A549 (cell line): ENCODE measurements at regions not wholly inside any gene's neighbourhood (a gene's known extent, or its start where the extent isn't known, plus 50 kb on each side); places are given as distances from the start of the nearest gene placed in this dataset.
A peak's percentile ranks its signal among the peaks of the same experiment; 100 is the strongest.

Experiments
- ATAC-seq, 2 experiments: fragments of 200-7000 bp in 1 of 2; fragments of >200 bp in 1 of 2; cut with Nextera tagmentation in 1 of 2; cut with Tn5 transposase in 1 of 2; 3 replicates each; pipeline versions ENCODE4 v1.8.0 to v1.9.1; 2018 to 2020; ENCODE audit warnings: mild to moderate bottlenecking in 1 of 2, moderate library complexity in 1 of 2
- CTCF ChIA-PET: fragments of 300-600 bp; sonication (Branson Sonifier 250); formaldehyde crosslinking; extraction: SDS; loops from one replicate; lab custom pipeline; 2021; ENCODE audit warnings: antibody characterized with exemption, inconsistent platforms; lab: Yijun Ruan, JAX
- POLR2A ChIA-PET: fragments of 350-600 bp; formaldehyde crosslinking; extraction: SDS; loops from one replicate; lab custom pipeline; 2021; ENCODE audit warnings: antibody characterized with exemption, inconsistent platforms; lab: Yijun Ruan, JAX
- DNase-seq, 2 experiments: peaks; one replicate each; pipeline versions ENCODE4 v3.0.0 to v3.0.0-alpha.2; 2011 to 2016; ENCODE audit warnings: low read depth in 1 of 2, low spot score in 1 of 2
- FAIRE-seq: peaks from 2 replicates; lab custom pipeline; 2011; peaks lifted over from hg19 to GRCh38; lab: Jason Lieb, UNC
- H3K27ac ChIP-seq, 2 experiments: fragments of >200 bp; sonication (Bioruptor Twin); formaldehyde crosslinking; 3 replicates each; pipeline ENCODE4 v1.5.1; 2016 to 2017
- H3K4me1 ChIP-seq: fragments of >200 bp; sonication (Bioruptor Twin); formaldehyde crosslinking; 3 replicates; pipeline ENCODE4 v1.6.1; 2016
- H3K4me2 ChIP-seq: fragments of >200 bp; sonication (Bioruptor Twin); formaldehyde crosslinking; 3 replicates; pipeline ENCODE4 v1.6.1; 2016
- H3K4me3 ChIP-seq: fragments of >200 bp; sonication (Bioruptor Twin); formaldehyde crosslinking; 3 replicates; pipeline ENCODE4 v1.5.1; 2016
- H3K9me3 ChIP-seq: fragments of >200 bp; sonication (Bioruptor Twin); formaldehyde crosslinking; 3 replicates; pipeline ENCODE4 v1.6.1; 2016
- CBX8 ChIP-seq: fragments of 200-600 bp; sonication (generic); IDR thresholded peaks from 2 replicates; pipeline ENCODE4 v1.6.1; 2016
- CEBPB ChIP-seq, 2 experiments: fragments of >200 bp in 1 of 2; sonication (Bioruptor Twin) in 1 of 2; formaldehyde crosslinking in 1 of 2; IDR thresholded peaks; 2 replicates each; pipeline ENCODE4 v1.6.1; 2012 to 2016
- CHD4 ChIP-seq: fragments of 200-600 bp; sonication (generic); IDR thresholded peaks from 2 replicates; pipeline ENCODE4 v1.6.1; 2016; ENCODE audit warnings: antibody characterized with exemption, mild to moderate bottlenecking, borderline replicate concordance
- HOXA7 ChIP-seq: fragments of 250-450 bp; sonication (Bioruptor Pico); IDR thresholded peaks from 2 replicates; pipeline ENCODE4 v1.5.0; 2020; ENCODE audit warnings: mild to moderate bottlenecking, moderate library complexity
- JUNB ChIP-seq: fragments of >200 bp; sonication (Bioruptor Twin); formaldehyde crosslinking; IDR thresholded peaks from 2 replicates; pipeline ENCODE4 v1.6.1; 2016
- KDM1A ChIP-seq: fragments of 200-600 bp; sonication (generic); IDR thresholded peaks from 2 replicates; pipeline ENCODE4 v1.6.1; 2016; ENCODE audit warnings: low read depth, mild to moderate bottlenecking
- MAFK ChIP-seq: fragments of 450-650 bp; IDR thresholded peaks from 2 replicates; pipeline ENCODE4 v1.6.1; 2014; ENCODE audit not compliant: partially characterized antibody
- MYC ChIP-seq: IDR thresholded peaks from 2 replicates; pipeline ENCODE4 v1.6.1; 2012; ENCODE audit warnings: mild to moderate bottlenecking, inconsistent platforms, low read length, improper control_type of control experiment, borderline replicate concordance
- POLR2AphosphoS2 ChIP-seq: conservative IDR thresholded peaks from 2 replicates; pipeline ENCODE4 v1.6.1; 2012; ENCODE audit warnings: low read length, improper control_type of control experiment, inconsistent platforms
- RCOR1 ChIP-seq: fragments of 150-350 bp; IDR thresholded peaks from 2 replicates; pipeline ENCODE4 v1.6.1; 2014; ENCODE audit warnings: antibody characterized with exemption, low read length, low read depth
- RFX5 ChIP-seq: fragments of 450-650 bp; IDR thresholded peaks from 2 replicates; pipeline ENCODE4 v1.7.1; 2014; ENCODE audit warnings: antibody characterized with exemption, mild to moderate bottlenecking, moderate library complexity
- RNF2 ChIP-seq: fragments of 200-600 bp; sonication (generic); IDR thresholded peaks from 2 replicates; pipeline ENCODE4 v1.6.1; 2016; ENCODE audit warnings: low read depth, mild to moderate bottlenecking, antibody characterized with exemption, moderate library complexity, borderline replicate concordance
- SREBF2 ChIP-seq: fragments of 450-650 bp; IDR thresholded peaks from 2 replicates; pipeline ENCODE4 v1.6.1; 2014; ENCODE audit warnings: mild to moderate bottlenecking, moderate library complexity
- TFCP2L1 ChIP-seq: fragments of 250-450 bp; sonication (Bioruptor Pico); IDR thresholded peaks from 2 replicates; pipeline ENCODE4 v1.5.0; 2021; ENCODE audit warnings: mild to moderate bottlenecking
- ZFP36 ChIP-seq: fragments of 450-650 bp; IDR thresholded peaks from 2 replicates; pipeline ENCODE4 v1.6.1; 2014; ENCODE audit warnings: borderline replicate concordance; ENCODE audit not compliant: partially characterized antibody
- ZSCAN20 ChIP-seq: fragments of 250-450 bp; sonication (Bioruptor Pico); IDR thresholded peaks from 2 replicates; pipeline ENCODE4 v1.8.0; 2022; ENCODE audit warnings: mild to moderate bottlenecking, moderate library complexity
- WGBS: methylation state at CpG from one replicate; pipeline ENCODE4 v1.1.6; 2017; ENCODE audit errors: missing lambda C conversion rate; 5-methylcytosine and 5-hydroxymethylcytosine counted together
- TF ChIP-seq, protein P1 (sequence below): fragments of 150-350 bp; IDR thresholded peaks from 2 replicates; pipeline ENCODE4 v1.6.1; 2014; ENCODE audit warnings: low read depth, mild to moderate bottlenecking, low read length
- TF ChIP-seq, protein P2 (sequence below): fragments of >200 bp; sonication (Bioruptor Twin); formaldehyde crosslinking; IDR thresholded peaks from 3 replicates; pipeline ENCODE4 v1.5.1; 2016
- TF ChIP-seq, protein P3 (sequence below): IDR thresholded peaks from 2 replicates; pipeline ENCODE4 v1.6.1; 2012; ENCODE audit warnings: low read depth, borderline replicate concordance

DNA sequence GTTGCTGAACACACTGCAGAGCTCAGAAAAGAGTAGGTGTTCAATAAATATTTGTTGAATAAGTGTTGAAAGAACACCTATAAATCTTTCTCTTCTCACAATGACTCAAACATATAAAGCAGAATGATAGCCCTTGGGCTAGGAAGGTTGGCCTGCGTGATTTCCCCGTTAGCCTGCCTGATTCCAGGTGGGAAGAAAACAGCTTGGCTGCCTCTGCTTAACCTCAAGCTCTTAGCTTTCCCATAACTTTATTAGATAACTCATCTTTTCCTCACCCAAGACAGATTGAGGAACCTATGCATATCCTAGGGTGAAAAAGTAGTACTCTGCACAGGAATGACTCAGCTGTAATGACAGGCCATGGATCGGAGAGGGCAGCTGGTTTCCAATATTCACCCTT lies 300.3 kb upstream of the ID4 start:
- ATAC-seq: no peak
- no peak for FAIRE-seq
- TF ChIP-seq MYC (no peak), CEBPB (IDR thresholded peaks at IDR 0.05) (no peak)
- TF ChIP-seq, protein P1, sequence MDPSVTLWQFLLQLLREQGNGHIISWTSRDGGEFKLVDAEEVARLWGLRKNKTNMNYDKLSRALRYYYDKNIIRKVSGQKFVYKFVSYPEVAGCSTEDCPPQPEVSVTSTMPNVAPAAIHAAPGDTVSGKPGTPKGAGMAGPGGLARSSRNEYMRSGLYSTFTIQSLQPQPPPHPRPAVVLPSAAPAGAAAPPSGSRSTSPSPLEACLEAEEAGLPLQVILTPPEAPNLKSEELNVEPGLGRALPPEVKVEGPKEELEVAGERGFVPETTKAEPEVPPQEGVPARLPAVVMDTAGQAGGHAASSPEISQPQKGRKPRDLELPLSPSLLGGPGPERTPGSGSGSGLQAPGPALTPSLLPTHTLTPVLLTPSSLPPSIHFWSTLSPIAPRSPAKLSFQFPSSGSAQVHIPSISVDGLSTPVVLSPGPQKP: no peak
- WGBS: 85% methylated on average over 3 of the region's 3 CpGs
- Histone ChIP-seq H3K27ac (no peak overlapping the region), H3K4me2 (no peak overlapping the region), H3K4me3 (no peak overlapping the region), H3K4me1 (no peaks in the 10 kb centered on the region), H3K9me3 (no peaks in the 10 kb centered on the region)
- no peak for DNase-seq
- CTCF ChIA-PET: no interaction called here
- POLR2A ChIA-PET: no interaction called here

DNA sequence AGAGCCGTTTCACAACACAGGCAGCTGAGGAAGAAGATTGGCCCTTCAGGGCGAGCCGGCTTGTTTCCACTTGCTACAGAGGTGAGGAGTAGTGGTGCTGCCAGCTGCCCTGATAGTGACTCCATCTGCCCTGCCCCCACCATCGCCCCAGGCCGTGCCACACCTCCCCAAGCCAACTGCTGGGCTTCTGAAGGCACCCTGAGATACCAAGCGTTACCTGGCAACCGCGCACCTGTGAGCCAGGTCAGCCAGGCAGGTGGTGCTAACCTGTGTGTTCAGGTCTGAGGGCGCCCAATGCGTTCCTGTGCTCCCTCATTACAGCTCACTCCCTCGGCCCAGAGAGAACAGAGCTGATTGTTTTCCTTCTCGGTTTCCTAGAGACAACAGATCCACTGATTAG lies 299.1 kb upstream of the ID4 start:
- no peak for FAIRE-seq
- no peaks in the 10 kb centered on the region for H3K4me1 ChIP-seq
- DNase-seq: no peak

DNA sequence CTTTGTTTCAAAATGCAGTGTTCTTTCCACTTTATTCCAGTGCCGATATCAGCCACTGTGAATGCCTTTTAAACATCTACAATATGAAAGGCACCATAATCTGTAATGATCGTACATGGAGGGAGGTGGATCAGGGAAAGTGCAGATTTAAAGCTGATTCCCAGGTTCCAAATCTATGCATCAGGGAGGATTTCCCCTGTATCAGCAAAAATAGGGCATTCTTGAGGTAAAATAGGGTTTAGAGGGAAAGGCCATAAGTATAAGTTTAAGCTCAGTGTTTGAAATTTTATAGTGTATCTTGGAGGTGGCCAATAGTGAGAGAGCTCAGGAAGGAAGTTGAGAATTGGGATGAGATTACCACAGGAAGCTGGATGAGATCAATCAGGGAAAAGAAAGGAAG lies 289.7 kb upstream of the ID4 start:
- no peak overlapping the region for H3K4me2 ChIP-seq
- FAIRE-seq: no peak
- WGBS: 58% methylated on average over 2 of the region's 2 CpGs
- peak; percentile 62 for TF ChIP-seq MAFK
- TF ChIP-seq, protein P2, sequence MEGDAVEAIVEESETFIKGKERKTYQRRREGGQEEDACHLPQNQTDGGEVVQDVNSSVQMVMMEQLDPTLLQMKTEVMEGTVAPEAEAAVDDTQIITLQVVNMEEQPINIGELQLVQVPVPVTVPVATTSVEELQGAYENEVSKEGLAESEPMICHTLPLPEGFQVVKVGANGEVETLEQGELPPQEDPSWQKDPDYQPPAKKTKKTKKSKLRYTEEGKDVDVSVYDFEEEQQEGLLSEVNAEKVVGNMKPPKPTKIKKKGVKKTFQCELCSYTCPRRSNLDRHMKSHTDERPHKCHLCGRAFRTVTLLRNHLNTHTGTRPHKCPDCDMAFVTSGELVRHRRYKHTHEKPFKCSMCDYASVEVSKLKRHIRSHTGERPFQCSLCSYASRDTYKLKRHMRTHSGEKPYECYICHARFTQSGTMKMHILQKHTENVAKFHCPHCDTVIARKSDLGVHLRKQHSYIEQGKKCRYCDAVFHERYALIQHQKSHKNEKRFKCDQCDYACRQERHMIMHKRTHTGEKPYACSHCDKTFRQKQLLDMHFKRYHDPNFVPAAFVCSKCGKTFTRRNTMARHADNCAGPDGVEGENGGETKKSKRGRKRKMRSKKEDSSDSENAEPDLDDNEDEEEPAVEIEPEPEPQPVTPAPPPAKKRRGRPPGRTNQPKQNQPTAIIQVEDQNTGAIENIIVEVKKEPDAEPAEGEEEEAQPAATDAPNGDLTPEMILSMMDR: no peak
- no peak for TF ChIP-seq KDM1A
- TF ChIP-seq, protein P3, sequence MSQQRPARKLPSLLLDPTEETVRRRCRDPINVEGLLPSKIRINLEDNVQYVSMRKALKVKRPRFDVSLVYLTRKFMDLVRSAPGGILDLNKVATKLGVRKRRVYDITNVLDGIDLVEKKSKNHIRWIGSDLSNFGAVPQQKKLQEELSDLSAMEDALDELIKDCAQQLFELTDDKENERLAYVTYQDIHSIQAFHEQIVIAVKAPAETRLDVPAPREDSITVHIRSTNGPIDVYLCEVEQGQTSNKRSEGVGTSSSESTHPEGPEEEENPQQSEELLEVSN: no peak
- TF ChIP-seq CHD4: no peak
- TF ChIP-seq SREBF2: no peak
- TF ChIP-seq JUNB: no peak
- ChIA-PET CTCF (no interaction called here), POLR2A (no interaction called here)
- ATAC-seq: no peak
- H3K4me1 ChIP-seq: no peaks in the 10 kb centered on the region
- H3K9me3 ChIP-seq: no peaks in the 10 kb centered on the region
- no peak overlapping the region for H3K4me3 ChIP-seq
- no peak for DNase-seq
- H3K27ac ChIP-seq: no peak overlapping the region

More for the DNA sequence above, 299.1 kb upstream of the ID4 start:
- CTCF ChIA-PET: no interaction called here
- Histone ChIP-seq H3K4me3 (no peak overlapping the region), H3K27ac (no peak overlapping the region), H3K4me2 (no peak overlapping the region), H3K9me3 (no peaks in the 10 kb centered on the region)
- no peak for ATAC-seq
- TF ChIP-seq ZFP36 (no peak), CEBPB (IDR thresholded peaks at IDR 0.05) (no peak), POLR2AphosphoS2 (no peak), ZSCAN20 (CRISPR knock-in tag) (no peak)
- POLR2A ChIA-PET: no interaction called here
- WGBS: 52% methylated on average over 8 of the region's 12 CpGs

DNA sequence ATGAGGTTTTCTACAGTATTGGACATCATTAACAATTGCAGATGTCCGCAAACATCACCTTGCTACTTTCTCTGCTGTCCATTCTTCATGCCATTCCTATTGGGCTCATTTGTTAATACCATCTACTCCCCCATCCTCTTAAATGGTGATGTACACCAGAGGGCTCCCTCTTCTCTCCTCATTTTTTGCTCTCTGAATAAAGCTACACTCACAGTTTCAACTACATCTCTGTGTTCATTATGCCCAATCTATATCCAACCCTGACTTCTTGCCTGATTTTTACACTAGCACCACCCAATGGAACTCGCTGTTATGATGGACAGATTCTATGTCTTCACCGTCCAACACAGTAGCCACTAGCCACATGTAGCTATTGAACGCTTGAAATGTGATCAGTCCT lies 288.1 kb upstream of the ID4 start:
- Histone ChIP-seq H3K27ac (no peak overlapping the region), H3K9me3 (peaks cover 2% of the 10 kb centered on the region; the same call in 1 of the 3 replicates), H3K4me2 (no peak overlapping the region), H3K4me1 (no peaks in the 10 kb centered on the region), H3K4me3 (no peak overlapping the region)
- TF ChIP-seq RNF2 (no peak), TFCP2L1 (no peak), RCOR1 (no peak), CHD4 (no peak), RFX5 (no peak), HOXA7 (CRISPR knock-in tag) (no peak), CBX8 (no peak)
- no peak for DNase-seq
- POLR2A ChIA-PET: no interaction called here
- CTCF ChIA-PET: no interaction called here
- ATAC-seq: no peak
- FAIRE-seq: no peak
- WGBS: 48% methylated on average over 4 of the region's 4 CpGs
